SH-SY5Y (cell line): ENCODE measurements at regions not wholly inside any gene's neighbourhood (a gene's known extent, or its start where the extent isn't known, plus 50 kb on each side); places are given as distances from the start of the nearest gene placed in this dataset.

Experiments used
- GATA2 ChIP-seq: IDR thresholded peaks from 2 replicates; pipeline ENCODE4 v1.6.1; 2011; ENCODE audit warnings: mild to moderate bottlenecking, low read depth, low read length
- GATA3 ChIP-seq: IDR thresholded peaks from 2 replicates; pipeline ENCODE4 v1.6.1; 2011; ENCODE audit warnings: low read depth, mild to moderate bottlenecking, low read length, moderate library complexity

DNA sequence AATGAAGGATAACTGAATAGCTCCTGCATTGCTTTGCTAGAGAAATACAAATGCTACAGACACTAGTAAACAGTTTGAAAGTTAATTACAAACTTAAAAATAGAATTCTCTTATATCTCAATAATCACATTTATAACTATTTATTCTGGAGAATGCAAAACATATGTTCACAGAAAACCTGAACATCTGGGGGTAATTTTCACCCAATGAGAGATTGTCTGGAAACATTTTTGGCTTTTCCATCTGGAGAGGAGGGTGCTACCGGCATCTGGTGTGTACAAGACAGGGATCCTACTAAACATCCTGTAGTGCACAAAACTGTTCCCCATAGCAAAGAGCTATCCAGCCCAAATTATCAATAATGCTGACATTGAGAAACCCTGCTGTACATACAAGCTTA is 378.4 kb upstream of the CHORDC1 start:
- TF ChIP-seq GATA2: no peak
- TF ChIP-seq GATA3: no peak
